Heart left ventricle (tissue), 13 donors: ENCODE measurements at regions not wholly inside any gene's neighbourhood (a gene's known extent, or its start where the extent isn't known, plus 50 kb on each side); places are given as distances from the start of the nearest gene placed in this dataset.

Experiments
- POLR2A ChIP-seq, 2 donors: fragments of 450-650 bp; IDR thresholded peaks; one replicate each; pipeline ENCODE4 v1.6.1; 2017; ENCODE audit warnings: antibody characterized with exemption in 2 of 2, mild to moderate bottlenecking in 2 of 2, moderate library complexity in 2 of 2
- TF ChIP-seq, protein P1 (sequence below), 12 donors: fragments of 200-600 bp; sonication (generic) in 4 of 12; IDR thresholded peaks; one replicate each; pipeline versions ENCODE4 v1.5.0 to v1.8.0; 2018 to 2022; ENCODE audit warnings: antibody characterized with exemption in 12 of 12, mild to moderate bottlenecking in 5 of 12
- donor health status: ischemic (EF 13 %, LVEDD 7.1; RV severe dilation, severe dysfunction).
- donor health status: DM: no; HTN: yes; CAD: no.
- donor health status: DM: no; HTN: no; CAD: no.
- donor health status: ischemic (EF 25% LVEDD 6.9; RV normal size, moderate dysfunction).
- donor health status: ischemic (EF 25% LVEDD 5.7; RV mildly dilated, moderate dysfunction).
- donor health status: ischemic (EF 35%, LVEDD 5.7; RV mildly dilated, moderate dysfunction).
- donor health status: nonischemic (EF 11% LVEDD 7.7; RV severe dilation, severe dysfunction).
- donor health status: DM: yes; HTN: yes; CAD: no.
- donor health status: PGD.
- donor health status: ischemic (EF 29% LVEDD 5.4; RV normal size, mild dysfunction).
- donor health status: nonischemic (EF 23%, LVEDD 6.1; RV moderate dilation, normal function).

DNA sequence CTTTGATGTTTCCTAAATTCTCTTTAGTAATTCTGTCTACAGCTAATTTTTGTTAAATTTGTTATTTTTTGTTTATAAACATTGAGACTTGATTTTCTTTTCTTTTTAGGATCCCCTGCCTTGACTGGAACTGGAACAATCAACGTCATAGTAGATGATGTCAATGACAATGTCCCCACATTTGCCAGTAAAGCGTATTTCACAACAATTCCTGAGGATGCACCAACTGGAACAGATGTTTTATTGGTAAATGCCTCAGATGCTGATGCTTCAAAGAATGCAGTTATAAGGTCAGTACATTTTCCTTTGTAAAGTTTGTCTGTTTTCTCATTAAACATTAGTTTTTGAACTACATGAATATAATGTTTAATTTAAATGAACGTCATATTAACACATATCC is 119.4 kb downstream of the FAT4 start:
- TF ChIP-seq, protein P1, sequence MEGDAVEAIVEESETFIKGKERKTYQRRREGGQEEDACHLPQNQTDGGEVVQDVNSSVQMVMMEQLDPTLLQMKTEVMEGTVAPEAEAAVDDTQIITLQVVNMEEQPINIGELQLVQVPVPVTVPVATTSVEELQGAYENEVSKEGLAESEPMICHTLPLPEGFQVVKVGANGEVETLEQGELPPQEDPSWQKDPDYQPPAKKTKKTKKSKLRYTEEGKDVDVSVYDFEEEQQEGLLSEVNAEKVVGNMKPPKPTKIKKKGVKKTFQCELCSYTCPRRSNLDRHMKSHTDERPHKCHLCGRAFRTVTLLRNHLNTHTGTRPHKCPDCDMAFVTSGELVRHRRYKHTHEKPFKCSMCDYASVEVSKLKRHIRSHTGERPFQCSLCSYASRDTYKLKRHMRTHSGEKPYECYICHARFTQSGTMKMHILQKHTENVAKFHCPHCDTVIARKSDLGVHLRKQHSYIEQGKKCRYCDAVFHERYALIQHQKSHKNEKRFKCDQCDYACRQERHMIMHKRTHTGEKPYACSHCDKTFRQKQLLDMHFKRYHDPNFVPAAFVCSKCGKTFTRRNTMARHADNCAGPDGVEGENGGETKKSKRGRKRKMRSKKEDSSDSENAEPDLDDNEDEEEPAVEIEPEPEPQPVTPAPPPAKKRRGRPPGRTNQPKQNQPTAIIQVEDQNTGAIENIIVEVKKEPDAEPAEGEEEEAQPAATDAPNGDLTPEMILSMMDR (IDR thresholded peaks at IDR 0.05) = no peak
- no peak for TF ChIP-seq POLR2A (IDR thresholded peaks at IDR 0.05)
